HL-60 (cell line): ENCODE measurements at regions not wholly inside any gene's neighbourhood (a gene's known extent, or its start where the extent isn't known, plus 50 kb on each side); places are given as distances from the start of the nearest gene placed in this dataset.

Source experiments
- DNase-seq, 2 experiments: peaks; one replicate each; pipeline ENCODE4 v3.0.0-alpha.2; 2010 to 2020; ENCODE audit warnings: low read depth in 1 of 2, low spot score in 1 of 2
- H3K27ac ChIP-seq: fragments of 250-450 bp; sonication (Bioruptor Pico); replicated peaks from 2 replicates; pipeline ENCODE4 v1.5.1; 2020; ENCODE audit warnings: mild to moderate bottlenecking, moderate library complexity
- H3K27me3 ChIP-seq: fragments of 250-450 bp; sonication (Bioruptor Pico); 2 replicates; pipeline ENCODE4 v1.5.1; 2021; ENCODE audit warnings: mild to moderate bottlenecking, moderate library complexity; ENCODE audit not compliant: insufficient read depth, poor library complexity, severe bottlenecking
- H3K4me3 ChIP-seq: replicated peaks from 2 replicates; pipeline ENCODE4 v1.5.1; 2011; ENCODE audit warnings: mild to moderate bottlenecking, control low read depth, low read length; ENCODE audit not compliant: insufficient read depth
- GABPA ChIP-seq: IDR thresholded peaks from 2 replicates; pipeline ENCODE4 v1.6.1; 2012; ENCODE audit warnings: low read depth
- POLR2AphosphoS5 ChIP-seq: IDR thresholded peaks from 2 replicates; pipeline ENCODE4 v1.6.1; 2012; ENCODE audit warnings: low read depth
- SPI1 ChIP-seq: IDR thresholded peaks from 2 replicates; pipeline ENCODE4 v1.6.1; 2012; ENCODE audit warnings: low read depth, mild to moderate bottlenecking, borderline replicate concordance
- TF ChIP-seq, protein P1 (sequence below): IDR thresholded peaks from one replicate; pipeline ENCODE4 v1.5.1; 2011; ENCODE audit warnings: low read length, control low read depth, inconsistent platforms; ENCODE audit not compliant: insufficient read depth
- TF ChIP-seq, protein P2 (sequence below): IDR thresholded peaks from 2 replicates; pipeline ENCODE4 v1.6.1; 2012; ENCODE audit warnings: low read depth; ENCODE audit not compliant: insufficient replicate concordance

DNA sequence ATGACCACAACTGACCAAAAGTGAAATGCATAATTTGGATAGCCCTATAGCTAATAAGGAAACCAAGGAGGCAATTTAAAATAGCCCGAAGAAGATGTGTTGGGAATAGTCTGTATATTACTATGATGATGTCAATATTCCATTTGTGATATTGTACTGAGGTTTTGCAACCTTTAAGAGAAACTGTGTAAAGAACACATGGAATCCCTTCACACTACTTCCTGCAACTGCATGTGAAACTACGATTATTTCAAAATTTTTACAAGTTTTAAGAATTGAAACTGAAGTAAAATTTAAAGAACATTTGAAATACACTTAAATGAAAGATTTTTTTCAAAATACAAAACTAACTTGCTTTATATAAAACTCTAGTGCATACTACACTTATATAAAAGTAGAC is 504.3 kb upstream of the ID2 start:
- TF ChIP-seq, protein P1, sequence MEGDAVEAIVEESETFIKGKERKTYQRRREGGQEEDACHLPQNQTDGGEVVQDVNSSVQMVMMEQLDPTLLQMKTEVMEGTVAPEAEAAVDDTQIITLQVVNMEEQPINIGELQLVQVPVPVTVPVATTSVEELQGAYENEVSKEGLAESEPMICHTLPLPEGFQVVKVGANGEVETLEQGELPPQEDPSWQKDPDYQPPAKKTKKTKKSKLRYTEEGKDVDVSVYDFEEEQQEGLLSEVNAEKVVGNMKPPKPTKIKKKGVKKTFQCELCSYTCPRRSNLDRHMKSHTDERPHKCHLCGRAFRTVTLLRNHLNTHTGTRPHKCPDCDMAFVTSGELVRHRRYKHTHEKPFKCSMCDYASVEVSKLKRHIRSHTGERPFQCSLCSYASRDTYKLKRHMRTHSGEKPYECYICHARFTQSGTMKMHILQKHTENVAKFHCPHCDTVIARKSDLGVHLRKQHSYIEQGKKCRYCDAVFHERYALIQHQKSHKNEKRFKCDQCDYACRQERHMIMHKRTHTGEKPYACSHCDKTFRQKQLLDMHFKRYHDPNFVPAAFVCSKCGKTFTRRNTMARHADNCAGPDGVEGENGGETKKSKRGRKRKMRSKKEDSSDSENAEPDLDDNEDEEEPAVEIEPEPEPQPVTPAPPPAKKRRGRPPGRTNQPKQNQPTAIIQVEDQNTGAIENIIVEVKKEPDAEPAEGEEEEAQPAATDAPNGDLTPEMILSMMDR = no peak
- TF ChIP-seq GABPA (no peak), SPI1 (no peak), POLR2AphosphoS5 (no peak)
- TF ChIP-seq, protein P2, sequence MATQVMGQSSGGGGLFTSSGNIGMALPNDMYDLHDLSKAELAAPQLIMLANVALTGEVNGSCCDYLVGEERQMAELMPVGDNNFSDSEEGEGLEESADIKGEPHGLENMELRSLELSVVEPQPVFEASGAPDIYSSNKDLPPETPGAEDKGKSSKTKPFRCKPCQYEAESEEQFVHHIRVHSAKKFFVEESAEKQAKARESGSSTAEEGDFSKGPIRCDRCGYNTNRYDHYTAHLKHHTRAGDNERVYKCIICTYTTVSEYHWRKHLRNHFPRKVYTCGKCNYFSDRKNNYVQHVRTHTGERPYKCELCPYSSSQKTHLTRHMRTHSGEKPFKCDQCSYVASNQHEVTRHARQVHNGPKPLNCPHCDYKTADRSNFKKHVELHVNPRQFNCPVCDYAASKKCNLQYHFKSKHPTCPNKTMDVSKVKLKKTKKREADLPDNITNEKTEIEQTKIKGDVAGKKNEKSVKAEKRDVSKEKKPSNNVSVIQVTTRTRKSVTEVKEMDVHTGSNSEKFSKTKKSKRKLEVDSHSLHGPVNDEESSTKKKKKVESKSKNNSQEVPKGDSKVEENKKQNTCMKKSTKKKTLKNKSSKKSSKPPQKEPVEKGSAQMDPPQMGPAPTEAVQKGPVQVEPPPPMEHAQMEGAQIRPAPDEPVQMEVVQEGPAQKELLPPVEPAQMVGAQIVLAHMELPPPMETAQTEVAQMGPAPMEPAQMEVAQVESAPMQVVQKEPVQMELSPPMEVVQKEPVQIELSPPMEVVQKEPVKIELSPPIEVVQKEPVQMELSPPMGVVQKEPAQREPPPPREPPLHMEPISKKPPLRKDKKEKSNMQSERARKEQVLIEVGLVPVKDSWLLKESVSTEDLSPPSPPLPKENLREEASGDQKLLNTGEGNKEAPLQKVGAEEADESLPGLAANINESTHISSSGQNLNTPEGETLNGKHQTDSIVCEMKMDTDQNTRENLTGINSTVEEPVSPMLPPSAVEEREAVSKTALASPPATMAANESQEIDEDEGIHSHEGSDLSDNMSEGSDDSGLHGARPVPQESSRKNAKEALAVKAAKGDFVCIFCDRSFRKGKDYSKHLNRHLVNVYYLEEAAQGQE = no peak
- no peak overlapping the region for H3K27ac ChIP-seq
- H3K4me3 ChIP-seq = no peak overlapping the region
- H3K27me3 ChIP-seq = no peaks in the 10 kb centered on the region
- DNase-seq = no peak

DNA sequence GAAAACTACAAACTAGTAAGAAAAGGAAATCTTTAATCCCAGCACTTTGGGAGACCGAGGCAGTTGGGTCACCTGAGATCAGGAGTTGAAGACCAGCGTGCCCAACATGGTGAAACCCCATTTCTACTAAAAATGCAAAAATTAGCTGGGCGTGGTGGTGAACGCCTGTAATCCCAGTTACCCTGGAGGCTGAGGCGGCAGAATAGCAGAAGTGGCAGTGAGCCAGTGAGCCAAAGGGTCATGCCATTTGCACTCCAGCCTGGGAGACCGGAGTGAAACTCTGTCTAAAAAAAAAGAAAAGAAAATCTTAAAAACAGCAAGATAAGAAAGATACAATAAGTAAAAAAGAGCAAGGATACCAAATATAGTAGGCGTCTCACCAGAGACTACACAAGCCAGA is 502.9 kb upstream of the ID2 start:
- no peak overlapping the region for H3K27ac ChIP-seq
- H3K27me3 ChIP-seq = no peaks in the 10 kb centered on the region
- H3K4me3 ChIP-seq = no peak overlapping the region
- TF ChIP-seq SPI1 (no peak), POLR2AphosphoS5 (no peak), GABPA (no peak)
- TF ChIP-seq, protein P2 = no peak
- TF ChIP-seq, protein P1 = no peak
- DNase-seq = no peak

DNA sequence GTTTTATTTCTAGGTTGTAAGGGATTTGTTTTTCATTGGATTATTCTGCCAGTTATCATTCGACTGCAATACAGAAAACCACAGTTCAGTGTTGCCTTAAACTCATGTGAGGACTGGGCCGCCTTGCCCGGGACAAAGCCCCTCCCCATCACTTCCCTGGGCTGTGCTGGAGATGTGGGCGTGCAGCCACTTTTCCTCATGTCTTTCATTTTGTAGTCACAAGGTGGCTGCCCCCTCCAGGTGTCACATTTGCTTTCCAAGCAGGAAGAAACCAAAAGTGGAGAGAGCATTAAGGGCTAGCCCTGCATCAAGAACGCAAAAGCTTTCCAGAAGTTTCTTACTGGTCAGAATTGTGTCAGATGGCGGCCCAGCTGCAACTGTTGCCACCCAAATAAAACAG is 492.5 kb upstream of the ID2 start:
- TF ChIP-seq SPI1 = no peak
- TF ChIP-seq, protein P2 = no peak
- TF ChIP-seq, protein P1 = no peak
- TF ChIP-seq POLR2AphosphoS5 = no peak
- TF ChIP-seq GABPA = no peak
- Histone ChIP-seq H3K27me3 (no peaks in the 10 kb centered on the region), H3K4me3 (no peak overlapping the region), H3K27ac (no peak overlapping the region)
- DNase-seq = no peak
